ENCODE measurements at regions not wholly inside any gene's neighbourhood (a gene's known extent, or its start where the extent isn't known, plus 50 kb on each side); places are given as distances from the start of the nearest gene placed in this dataset.
"Not testable (repeated sequence)": the region's sequence is repeated elsewhere in the genome, so short reads cannot be mapped to it uniquely, and the experiment has no call there.

DNA sequence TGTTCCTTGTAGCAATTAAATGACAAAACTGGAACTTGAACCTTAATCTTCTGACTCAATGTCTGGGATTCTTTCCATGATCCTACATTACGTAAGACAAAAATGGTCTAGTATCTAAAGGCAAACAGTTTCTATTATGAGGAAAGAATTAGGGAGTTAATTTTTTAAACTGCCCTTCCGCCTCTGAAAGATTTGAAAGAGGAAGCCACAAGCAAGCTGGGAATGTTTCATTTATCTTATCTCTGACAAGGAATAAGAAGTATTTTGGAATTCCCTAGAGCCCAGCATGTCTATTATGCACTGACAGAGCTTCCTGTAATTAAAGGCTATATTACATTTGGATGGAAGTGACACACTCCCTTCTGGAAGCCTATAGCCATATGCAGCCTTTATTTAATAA, 558.8 kb upstream of the CDH2 start:
- no peaks in the 10 kb centered on the region for H3K9me3 ChIP-seq
- no peak overlapping the region for H3K4me3 ChIP-seq
- no peak for ATAC-seq
- H3K36me3 ChIP-seq, result no peaks in the 10 kb centered on the region
- H3K27ac ChIP-seq, result no peak overlapping the region
- no peaks in the 10 kb centered on the region for H3K27me3 ChIP-seq
- no peak for DNase-seq
- H3K4me1 ChIP-seq, result no peaks in the 10 kb centered on the region
- intact Hi-C loops (cut with DNase I), result no loop called here
- no peak for TF ChIP-seq CTCF (IDR thresholded peaks at IDR 0.05)

- no peak overlapping the region for H3K4me3 ChIP-seq
- intact Hi-C loops (cut with DNase I), result no loop called here
Observed at GRCh38 chr18:28729321-28729720, 552.4 kb upstream of the CDH2 start.

GRCh38 chr18:28728891-28729290, 552.0 kb upstream of the CDH2 start:
- DNase-seq (no peak), ATAC-seq (no peak)
- Histone ChIP-seq H3K9me3 (no peaks in the 10 kb centered on the region), H3K27ac (no peak overlapping the region), H3K27me3 (no peaks in the 10 kb centered on the region), H3K36me3 (no peaks in the 10 kb centered on the region), H3K4me1 (no peaks in the 10 kb centered on the region), H3K4me3 (no peak overlapping the region)
- intact Hi-C loops (cut with DNase I), result no loop called here
- TF ChIP-seq CTCF (IDR thresholded peaks at IDR 0.05), result no peak

More at GRCh38 chr18:28729321-28729720, 552.4 kb upstream of the CDH2 start:
- no peaks in the 10 kb centered on the region for H3K27me3 ChIP-seq
- TF ChIP-seq CTCF (IDR thresholded peaks at IDR 0.05), result no peak
- H3K4me1 ChIP-seq, result no peaks in the 10 kb centered on the region
- DNase-seq, result no peak
- no peak overlapping the region for H3K27ac ChIP-seq
- no peaks in the 10 kb centered on the region for H3K9me3 ChIP-seq
- H3K36me3 ChIP-seq, result no peaks in the 10 kb centered on the region
- no peak for ATAC-seq

DNA sequence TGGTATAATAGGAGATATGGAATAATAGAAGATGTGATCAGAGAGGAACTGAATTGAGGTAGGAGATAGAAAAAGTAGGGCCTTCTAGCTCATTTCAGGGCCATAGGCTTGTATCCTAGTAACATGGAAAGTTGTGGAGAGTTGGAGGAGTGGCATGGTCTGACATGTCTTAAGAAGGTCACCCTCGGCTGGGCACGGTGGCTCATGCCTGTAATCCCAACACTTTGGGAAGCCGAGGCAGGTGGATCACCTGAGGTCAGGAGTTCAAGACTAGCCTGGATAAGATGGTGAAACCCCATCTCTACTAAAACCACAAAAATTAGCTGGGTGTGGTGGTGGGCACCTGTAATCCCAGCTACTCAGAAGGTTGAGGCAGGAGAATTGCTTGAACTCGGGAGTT, 550.3 kb upstream of the CDH2 start:
- H3K9me3 ChIP-seq; H3K27ac ChIP-seq; H3K4me1 ChIP-seq; H3K27me3 ChIP-seq; ATAC-seq; H3K4me3 ChIP-seq; H3K36me3 ChIP-seq; DNase-seq; intact Hi-C loops (cut with DNase I): not testable (repeated sequence)

GRCh38 chr18:28725876-28726275, 548.9 kb upstream of the CDH2 start:
- H3K9me3 ChIP-seq, result no peaks in the 10 kb centered on the region
- no peak overlapping the region for H3K4me3 ChIP-seq
- no peaks in the 10 kb centered on the region for H3K36me3 ChIP-seq
- no peak overlapping the region for H3K27ac ChIP-seq
- H3K27me3 ChIP-seq, result no peaks in the 10 kb centered on the region
- ATAC-seq (no peak), DNase-seq (no peak)
- no peaks in the 10 kb centered on the region for H3K4me1 ChIP-seq
- TF ChIP-seq CTCF (IDR thresholded peaks at IDR 0.05), result no peak
- intact Hi-C loops (cut with DNase I), result no loop called here

DNA sequence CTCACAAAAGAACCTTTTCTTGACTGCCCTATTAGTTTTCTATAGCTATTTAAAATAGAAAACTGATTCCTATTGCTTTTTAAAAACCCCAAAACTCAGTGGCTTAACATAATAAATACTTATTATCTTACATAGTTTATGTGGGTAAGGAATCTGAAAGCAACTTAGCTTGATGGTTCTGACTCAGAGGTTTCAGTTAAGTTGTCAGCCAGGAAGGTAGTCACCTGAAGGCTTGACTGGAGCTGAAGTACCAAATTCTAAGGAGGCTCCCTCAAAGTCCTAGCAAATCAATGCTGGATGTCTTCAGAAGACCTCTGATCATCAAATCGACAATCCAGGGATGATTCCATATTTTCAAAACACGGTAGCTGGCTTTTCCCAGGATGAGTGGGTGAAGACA, 546.6 kb upstream of the CDH2 start:
- Histone ChIP-seq H3K4me3 (no peak overlapping the region), H3K36me3 (no peaks in the 10 kb centered on the region), H3K27ac (no peak overlapping the region), H3K4me1 (no peaks in the 10 kb centered on the region), H3K9me3 (no peaks in the 10 kb centered on the region), H3K27me3 (no peaks in the 10 kb centered on the region)
- no peak for TF ChIP-seq CTCF (IDR thresholded peaks at IDR 0.05)
- intact Hi-C loops (cut with DNase I), result no loop called here
- DNase-seq, result no peak
- ATAC-seq, result no peak

All from upper lobe of right lung (tissue), 1 donor.